Kasumi-1 (cell line): ENCODE measurements at regions not wholly inside any gene's neighbourhood (a gene's known extent, or its start where the extent isn't known, plus 50 kb on each side); places are given as distances from the start of the nearest gene placed in this dataset.
A peak's percentile ranks its signal among the peaks of the same experiment; 100 is the strongest.
"Not testable (repeated sequence)": the region's sequence is repeated elsewhere in the genome, so short reads cannot be mapped to it uniquely, and the experiment has no call there.

ENCODE experiments used
- DNase-seq, 2 experiments: peaks; one replicate each; lab custom pipeline; 2025; lab: John Stamatoyannopoulos, UW

GRCh38 chr6:26260725-26261490 lies 104.1 kb upstream of the BTN3A2 start:
- no peak for DNase-seq

GRCh38 chr6:26264547-26264946 lies 100.5 kb upstream of the BTN3A2 start:
- DNase-seq, result no peak

GRCh38 chr6:26267083-26267589 lies 97.9 kb upstream of the BTN3A2 start:
- peak in 1 of 2 experiments; percentile 12 for DNase-seq

DNA sequence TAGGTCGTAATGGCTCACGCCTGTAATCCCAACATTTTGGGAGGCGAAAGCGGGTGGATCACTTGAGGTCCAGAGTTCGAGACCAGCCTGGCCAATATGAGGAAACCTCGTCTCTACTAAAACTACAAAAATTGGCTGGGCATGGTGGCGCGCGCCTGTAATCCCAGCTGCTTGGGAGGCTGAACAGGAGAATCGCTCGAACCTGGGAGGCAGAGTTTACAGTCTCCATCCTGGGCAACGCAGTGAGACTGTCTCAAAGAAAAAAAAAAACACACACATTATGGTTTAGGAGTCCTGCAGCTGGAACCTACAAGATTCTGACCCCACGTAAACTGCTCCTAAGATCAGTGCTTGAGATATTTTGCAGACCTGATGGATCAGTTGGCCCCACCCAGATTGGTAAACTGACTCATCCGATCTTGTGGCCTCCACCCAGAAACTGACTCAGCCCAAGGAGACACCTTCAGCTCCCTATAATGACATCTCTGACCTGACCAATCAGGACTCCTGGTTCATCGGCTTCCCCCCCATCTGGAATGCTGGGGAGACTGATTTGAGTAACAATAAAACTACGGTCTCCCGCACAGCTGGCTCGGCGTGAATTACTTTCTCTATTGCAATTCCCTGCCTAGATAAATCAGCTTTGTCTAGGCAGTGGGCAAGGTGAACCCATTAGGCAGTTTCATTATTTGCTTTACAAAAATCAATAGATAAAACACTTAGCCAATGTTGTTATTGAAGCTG lies 96.2 kb upstream of the BTN3A2 start:
- DNase-seq, result no peak

DNA sequence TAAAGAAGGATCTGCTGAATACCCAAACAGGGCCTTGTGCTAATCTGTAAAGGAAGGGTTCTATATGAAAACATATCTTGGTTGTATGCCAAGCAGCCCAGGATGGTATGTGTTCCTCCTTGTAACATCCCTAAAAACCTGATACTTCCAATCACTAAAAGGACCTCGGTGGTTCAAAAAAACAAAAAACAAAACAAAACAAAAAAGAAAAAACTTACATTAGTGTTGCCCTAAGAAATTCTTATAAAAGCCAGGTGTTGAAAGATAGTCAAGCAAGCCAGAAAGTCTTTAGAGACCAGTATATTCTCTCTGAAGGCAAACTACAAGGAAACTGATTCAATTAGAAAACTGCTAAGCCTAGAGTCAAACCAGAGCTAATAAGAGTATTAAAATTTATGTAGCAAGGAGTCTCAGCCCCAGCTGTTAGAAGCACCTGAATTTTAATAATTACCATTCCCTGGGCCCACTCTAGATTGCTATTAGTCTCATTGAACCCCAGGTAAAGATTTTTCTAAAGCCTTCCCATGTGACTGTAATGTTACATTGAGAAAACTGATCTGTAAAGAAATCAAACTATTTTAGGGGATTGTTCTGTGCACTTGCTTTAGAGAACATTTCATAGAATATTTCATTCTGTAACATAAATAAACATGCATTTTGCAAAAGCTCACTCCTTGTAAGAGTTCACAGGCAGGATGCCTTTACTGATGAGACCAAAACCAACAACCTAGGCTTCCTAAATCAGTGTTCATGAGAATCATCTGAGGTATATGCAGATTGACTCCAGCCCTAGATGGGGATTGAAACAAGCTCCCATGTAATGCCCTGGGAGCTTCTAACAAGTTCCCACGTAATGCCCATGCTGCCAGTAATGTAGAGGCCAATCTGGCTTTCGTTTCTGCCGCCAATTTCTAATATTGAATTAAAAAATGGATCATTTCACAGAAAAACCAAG lies 95.2 kb upstream of the BTN3A2 start:
- DNase-seq, result peak in 1 of 2 experiments; percentile 21

DNA sequence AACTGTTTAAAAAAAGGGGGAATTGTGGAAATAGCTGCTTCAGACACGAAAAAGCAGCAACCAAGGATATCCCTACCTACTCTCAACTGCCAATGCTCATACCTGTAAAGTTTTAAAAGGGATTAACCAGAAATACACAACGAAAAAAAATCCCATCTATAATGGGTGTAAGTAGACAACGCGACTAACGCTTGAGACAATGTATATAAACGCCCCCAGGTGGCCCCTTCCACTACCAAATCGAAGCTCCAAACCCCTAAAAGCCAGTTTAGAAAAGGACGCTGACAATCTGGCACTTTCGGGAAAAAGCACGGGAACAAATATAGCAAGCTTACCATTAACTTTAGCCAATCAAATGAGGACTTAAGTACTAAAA lies 94.5 kb upstream of the BTN3A2 start:
- DNase-seq, result peak; percentile 54 to 62

- peak; percentile 91 to 94 for DNase-seq
Measured at GRCh38 chr6:26270903-26271667, 93.9 kb upstream of the BTN3A2 start.

GRCh38 chr6:26271668-26272024 lies 93.4 kb upstream of the BTN3A2 start:
- no peak for DNase-seq

- DNase-seq, result peak in 1 of 2 experiments; percentile 16
Measured at GRCh38 chr6:26272171-26272637, 92.8 kb upstream of the BTN3A2 start.

GRCh38 chr6:26273673-26274588 lies 91.1 kb upstream of the BTN3A2 start:
- peak in 1 of 2 experiments; percentile 44 for DNase-seq

DNA sequence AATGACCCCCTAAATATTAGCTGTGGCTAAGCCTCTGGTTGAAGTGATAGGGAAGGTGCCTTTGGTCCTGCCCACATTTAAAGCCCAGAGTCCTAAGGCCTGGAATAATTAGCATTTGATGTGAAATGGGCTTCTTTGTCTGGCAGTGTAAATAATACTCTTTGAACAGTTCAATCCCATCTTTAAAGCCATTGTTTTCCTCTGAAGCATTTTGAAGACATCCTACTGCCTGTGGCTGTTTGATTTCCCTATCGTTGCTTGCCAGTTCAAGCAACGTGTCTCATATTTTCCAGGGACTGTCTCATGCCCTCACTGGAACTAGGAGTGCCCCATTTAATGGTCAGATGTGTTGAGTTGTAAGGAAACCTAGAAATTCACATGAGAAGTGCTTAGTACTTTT lies 89.3 kb upstream of the BTN3A2 start:
- DNase-seq, result no peak

GRCh38 chr6:26276841-26277648 lies 88.0 kb upstream of the BTN3A2 start:
- DNase-seq, result no peak

GRCh38 chr6:26278536-26278935 lies 86.5 kb upstream of the BTN3A2 start:
- DNase-seq, result no peak

- DNase-seq, result not testable (repeated sequence)
Measured at GRCh38 chr6:26279371-26279770, 85.6 kb upstream of the BTN3A2 start.

- DNase-seq, result no peak
Measured at GRCh38 chr6:26280407-26280806, 84.6 kb upstream of the BTN3A2 start.

GRCh38 chr6:26284537-26285142 lies 80.4 kb upstream of the BTN3A2 start:
- DNase-seq, result peak; percentile 27 to 53

- DNase-seq, result peak; percentile 97
Measured at GRCh38 chr6:26285143-26286134, 79.6 kb upstream of the BTN3A2 start.
